HG03280 (cell line): ENCODE measurements at regions not wholly inside any gene's neighbourhood (a gene's known extent, or its start where the extent isn't known, plus 50 kb on each side); places are given as distances from the start of the nearest gene placed in this dataset.
"Not testable (repeated sequence)": the region's sequence is repeated elsewhere in the genome, so short reads cannot be mapped to it uniquely, and the experiment has no call there.

Experiments
- ATAC-seq: cut with Tn5 transposase; IDR thresholded peaks from one replicate; pipeline ENCODE4 v1.9.1; 2021; ENCODE audit warnings: mild to moderate bottlenecking, moderate library complexity; ENCODE audit not compliant: unreplicated experiment

DNA sequence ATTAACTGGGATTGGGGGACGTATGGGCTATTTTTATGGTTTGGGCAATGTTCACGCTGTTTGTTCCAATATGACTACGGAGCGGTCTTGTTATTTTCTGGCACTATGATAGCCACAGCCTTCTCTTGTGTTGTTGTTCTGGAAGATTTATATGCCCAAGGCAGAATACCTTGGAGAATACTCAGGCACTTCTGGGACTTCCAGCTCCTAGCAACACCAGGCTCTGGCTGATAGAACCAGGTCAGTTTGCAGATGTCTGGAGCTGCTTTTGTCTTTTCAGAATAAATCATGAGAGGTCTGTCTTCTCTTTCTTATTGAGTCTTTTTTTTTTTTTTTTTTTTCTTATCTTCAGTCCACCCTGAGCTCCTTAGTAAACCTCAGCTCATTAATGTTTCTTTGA lies 262.5 kb downstream of the MED10 start:
- no peak for ATAC-seq

GRCh38 chr5:6112538-6112937 lies 265.8 kb downstream of the MED10 start:
- no peak for ATAC-seq

DNA sequence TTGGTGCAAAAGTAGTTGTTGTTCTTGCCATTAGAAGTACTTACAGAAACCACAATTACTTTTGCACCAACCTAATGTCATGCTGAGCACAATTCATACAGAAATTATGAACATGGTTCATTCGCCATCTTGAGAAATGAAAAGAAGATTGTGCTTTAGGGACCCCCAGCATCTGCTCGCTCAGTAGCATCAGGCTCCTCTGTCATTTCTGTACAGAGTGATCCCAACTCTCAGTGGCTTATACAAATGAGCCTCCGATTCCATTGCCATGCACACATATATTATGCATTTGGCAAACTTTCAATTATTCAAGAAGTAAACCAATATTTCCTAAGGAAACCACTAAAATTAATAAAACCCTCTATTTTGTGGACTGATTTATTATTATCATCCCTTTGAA lies 266.2 kb downstream of the MED10 start:
- no peak for ATAC-seq

DNA sequence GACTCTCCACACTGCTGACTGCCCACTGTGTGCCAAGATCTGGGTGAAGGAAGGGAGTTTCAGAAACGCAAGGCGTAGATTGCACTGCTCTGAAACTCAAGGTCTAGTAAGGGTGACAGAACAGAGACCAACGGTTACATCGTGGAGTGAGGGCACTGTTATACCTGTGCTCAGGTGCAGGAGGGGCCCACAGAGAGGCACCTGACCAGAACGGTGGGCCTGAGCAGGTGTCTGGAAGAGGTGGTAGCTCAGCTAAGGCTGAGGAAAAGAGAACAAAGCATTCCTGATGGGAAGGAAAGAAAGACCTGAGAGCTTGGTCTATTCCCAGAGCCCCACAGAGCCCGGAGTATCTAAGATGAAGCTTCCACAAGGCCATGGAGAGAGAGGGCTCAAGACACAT lies 267.2 kb downstream of the MED10 start:
- no peak for ATAC-seq

DNA sequence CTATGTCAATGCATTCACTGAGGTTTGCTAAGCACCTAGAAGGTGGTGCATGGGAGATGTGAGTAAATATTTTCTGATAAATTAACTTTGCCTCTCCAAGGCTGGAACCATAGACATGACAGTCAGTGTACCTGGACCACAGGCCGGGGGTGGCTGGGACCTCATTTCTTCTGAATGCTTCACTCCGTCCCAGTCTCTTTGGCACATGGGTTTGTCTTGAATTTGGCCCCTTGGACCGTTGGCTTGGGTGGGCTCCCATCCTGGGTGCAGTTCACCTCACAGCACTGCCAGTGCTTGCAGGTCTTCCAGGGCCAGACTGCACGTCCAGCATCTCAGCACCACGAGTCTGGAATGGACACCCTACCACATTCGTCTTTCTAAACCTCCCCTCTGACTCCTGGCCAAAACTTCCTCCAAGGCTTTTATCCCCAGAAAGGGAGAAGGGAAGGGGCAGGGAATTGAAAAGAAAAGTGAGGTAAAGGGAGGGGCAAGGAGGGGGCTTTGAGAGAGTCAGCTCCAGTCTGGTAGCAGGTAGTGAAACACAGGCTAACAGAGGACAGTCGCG lies 267.8 kb downstream of the MED10 start:
- no peak for ATAC-seq

- ATAC-seq, result no peak
These were observed 269.1 kb downstream of the MED10 start for GRCh38 chr5:6108981-6109825.

GRCh38 chr5:6108540-6108848 lies 269.9 kb downstream of the MED10 start:
- ATAC-seq, result no peak

- no peak for ATAC-seq
These were observed 270.4 kb downstream of the MED10 start for GRCh38 chr5:6107675-6108539.

DNA sequence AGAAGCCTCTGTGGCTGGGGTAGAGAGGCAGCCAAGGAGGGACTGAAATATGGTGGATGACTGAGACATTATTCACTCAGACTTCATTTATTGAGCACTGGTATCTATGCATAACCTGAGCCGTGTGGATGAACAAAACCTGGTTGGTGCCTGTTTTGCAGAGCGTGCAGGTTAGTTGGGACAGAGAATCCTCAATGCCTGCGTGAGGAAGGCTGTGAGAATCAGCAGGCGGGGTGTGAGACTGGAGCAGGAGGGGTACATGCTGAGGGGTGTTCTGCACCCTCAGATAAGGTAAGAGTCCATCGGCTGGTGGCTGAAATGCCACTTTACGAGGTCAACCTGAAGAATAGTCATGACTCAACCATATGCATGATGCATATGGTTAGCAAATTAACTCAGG lies 271.6 kb downstream of the MED10 start:
- ATAC-seq, result no peak

DNA sequence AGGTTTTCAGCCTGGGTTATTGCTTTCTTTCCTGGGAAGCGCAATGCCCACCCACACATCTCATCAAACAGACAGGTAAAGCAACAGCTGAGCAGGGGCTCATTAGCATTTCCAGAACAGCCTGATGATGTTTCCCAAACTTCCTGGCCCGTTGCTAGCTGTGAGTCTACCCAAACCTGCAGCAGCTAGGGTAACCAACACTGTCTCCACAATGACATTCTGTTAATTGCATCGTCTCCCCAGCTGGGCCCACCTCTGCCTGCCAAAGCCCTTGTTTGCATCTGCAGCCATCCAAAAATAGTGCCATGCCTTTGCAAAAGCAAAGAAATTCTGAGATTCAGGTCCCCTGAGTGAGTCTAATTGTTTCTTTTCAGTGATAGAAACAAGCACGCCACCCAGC lies 273.0 kb downstream of the MED10 start:
- ATAC-seq, result no peak

DNA sequence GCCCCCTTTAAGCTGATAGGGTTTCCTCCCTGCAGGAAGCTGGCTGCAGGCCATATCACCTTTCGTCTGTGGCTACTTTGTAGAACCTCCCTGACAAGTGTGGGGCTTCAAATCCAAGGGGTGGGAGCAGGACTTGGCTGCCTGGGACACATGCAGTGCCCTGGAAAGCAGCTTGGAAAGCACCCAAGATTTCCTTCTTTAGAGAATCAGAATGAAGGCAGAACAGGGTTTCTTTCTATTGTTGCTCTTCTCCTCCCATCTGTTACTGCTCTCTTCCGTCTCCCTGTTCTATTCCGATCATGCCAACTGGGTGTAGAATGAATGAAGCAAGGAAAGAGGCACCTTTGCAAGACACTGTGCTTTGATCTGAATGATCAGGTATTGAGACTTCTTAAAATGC lies 282.2 kb downstream of the MED10 start:
- no peak for ATAC-seq

DNA sequence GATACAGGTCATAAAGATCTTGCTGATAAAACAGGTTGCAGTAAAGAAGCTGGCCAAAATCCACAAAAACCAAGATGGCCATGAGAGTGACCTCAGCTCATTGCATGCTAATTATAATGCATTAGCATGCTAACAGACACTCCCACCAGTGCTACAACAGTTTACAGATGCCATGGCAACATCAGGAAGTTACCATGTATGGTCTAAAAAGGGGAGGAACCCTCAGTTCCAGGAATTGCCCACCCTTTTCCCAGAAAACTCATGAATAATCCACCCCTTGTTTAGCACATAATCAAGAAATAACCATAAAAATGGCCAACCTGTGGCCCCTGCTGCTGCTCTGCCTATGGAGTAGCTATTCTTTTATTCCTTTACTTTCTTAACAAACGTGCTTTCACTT lies 284.2 kb downstream of the MED10 start:
- ATAC-seq, result not testable (repeated sequence)

DNA sequence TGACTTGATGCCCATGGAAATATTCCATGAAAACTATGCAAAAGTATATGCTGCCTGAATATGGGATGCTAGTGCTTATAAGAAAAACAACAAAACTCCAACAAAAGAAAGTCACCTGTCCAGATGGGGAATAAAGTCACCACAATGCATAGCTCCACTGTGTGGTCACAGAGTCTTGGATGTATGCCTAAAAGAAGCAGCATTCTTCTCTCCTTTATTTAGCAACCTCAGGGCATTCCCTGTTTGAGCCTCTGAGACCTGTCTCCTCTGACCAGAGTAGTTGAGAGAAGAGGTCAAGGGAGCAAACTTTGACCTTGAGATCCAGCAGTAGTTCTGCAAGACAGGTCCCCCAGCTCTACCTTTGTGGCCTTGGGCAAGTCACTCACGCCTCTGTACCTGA lies 287.5 kb downstream of the MED10 start:
- ATAC-seq, result no peak

DNA sequence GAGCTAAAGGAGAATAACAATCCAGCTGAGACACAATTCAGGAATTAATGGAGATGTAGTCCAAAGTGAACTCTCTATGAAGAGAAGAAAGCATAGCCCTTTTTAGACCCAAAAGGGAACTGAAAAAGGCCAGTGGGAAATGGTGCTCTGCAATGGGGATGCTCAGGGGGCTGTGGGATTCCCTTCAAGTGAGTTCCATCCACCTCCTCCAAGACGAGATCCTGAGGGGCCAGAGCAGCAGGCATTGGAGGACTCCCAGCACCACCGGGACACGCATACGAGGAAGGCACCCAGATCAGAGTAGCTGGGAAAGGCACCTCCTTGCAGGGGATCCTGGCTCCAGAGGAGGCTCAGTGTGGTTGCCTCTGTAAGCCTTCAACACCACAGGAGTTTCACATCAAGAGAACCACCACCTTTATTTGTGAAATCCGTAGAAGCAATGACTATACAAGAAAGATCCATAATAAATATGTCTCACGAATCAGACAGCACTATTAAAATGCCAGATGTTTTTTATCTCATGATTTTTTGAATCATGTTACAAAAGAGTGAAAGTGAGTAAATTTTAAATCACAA lies 288.2 kb downstream of the MED10 start:
- ATAC-seq, result no peak

- ATAC-seq, result no peak
These were observed 289.6 kb downstream of the MED10 start for GRCh38 chr5:6088706-6089105.

- ATAC-seq, result no peak
These were observed 290.8 kb downstream of the MED10 start for GRCh38 chr5:6087576-6087975.

GRCh38 chr5:6086871-6087270 lies 291.5 kb downstream of the MED10 start:
- no peak for ATAC-seq

GRCh38 chr5:6085341-6085860 lies 292.9 kb downstream of the MED10 start:
- no peak for ATAC-seq

DNA sequence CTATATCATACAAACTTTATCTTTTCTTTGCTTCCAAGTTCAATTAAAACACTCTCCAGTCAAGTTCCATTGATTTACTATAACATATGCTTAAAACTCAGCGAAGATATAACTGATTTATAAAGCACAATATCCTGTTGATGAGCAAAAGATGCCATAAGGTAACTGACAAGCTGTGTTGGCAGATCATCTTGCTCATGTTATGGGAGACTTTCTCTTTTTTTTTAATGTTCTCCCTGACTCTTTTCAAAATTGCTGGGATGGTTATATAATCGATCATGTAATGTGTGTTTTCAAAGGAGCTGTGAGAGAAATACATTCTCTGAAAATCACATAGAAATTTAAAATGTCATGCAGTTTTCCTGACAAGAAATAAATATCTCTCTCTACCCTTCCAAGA lies 293.5 kb downstream of the MED10 start:
- no peak for ATAC-seq

- ATAC-seq, result no peak
These were observed 294.0 kb downstream of the MED10 start for GRCh38 chr5:6084376-6084775.

- no peak for ATAC-seq
These were observed 294.9 kb downstream of the MED10 start for GRCh38 chr5:6083311-6083978.
